Transverse colon (tissue), 3 donors: ENCODE measurements at regions not wholly inside any gene's neighbourhood (a gene's known extent, or its start where the extent isn't known, plus 50 kb on each side); places are given as distances from the start of the nearest gene placed in this dataset.

Source experiments
- CTCF ChIP-seq, 5 experiments: fragments of 200-600 bp in 3 of 5; fragments of 450-650 bp in 2 of 5; sonication (generic) in 3 of 5; IDR thresholded peaks; 1 replicate in 2 of 5; 2 replicates in 3 of 5; pipeline ENCODE4 v1.5.1; 2016 to 2017; ENCODE audit warnings: antibody characterized with exemption in 5 of 5, inconsistent platforms in 3 of 5, mild to moderate bottlenecking in 2 of 5, moderate library complexity in 1 of 5
- EP300 ChIP-seq: sonication (generic); formaldehyde crosslinking; IDR thresholded peaks from one replicate; pipeline ENCODE4 v1.6.1; 2017; ENCODE audit warnings: antibody characterized with exemption, low read depth

DNA sequence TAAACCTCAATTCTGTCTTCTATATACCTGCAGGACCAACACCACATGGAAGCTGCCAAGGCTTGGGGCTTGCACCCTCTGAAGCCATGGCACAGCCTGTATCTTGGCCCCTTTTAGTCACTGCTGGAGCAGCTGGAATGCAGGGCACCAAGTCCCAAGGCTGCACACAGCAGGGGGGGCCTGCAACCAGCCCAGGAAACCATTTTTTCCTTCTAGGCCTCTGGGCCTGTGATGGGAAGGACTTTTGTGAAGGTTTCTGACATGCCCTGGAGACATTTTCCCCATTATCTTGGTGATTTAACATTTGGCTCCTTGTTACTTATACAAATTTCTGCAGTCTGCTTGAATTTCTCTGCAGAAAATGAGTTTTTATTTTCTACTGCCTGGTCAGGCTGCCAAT lies 123.2 kb upstream of the PCGF5 start:
- TF ChIP-seq CTCF (IDR thresholded peaks at IDR 0.05) (no peak), EP300 (no peak)
